ENCODE measurements at regions not wholly inside any gene's neighbourhood (a gene's known extent, or its start where the extent isn't known, plus 50 kb on each side); places are given as distances from the start of the nearest gene placed in this dataset.

- DNase-seq (ENCODE audit: low spot score) (no peak), ATAC-seq (ENCODE audit: insufficient number of reproducible peaks, low FRiP score, low read depth) (no peak)
- H3K4me1 ChIP-seq (ENCODE audit: control insufficient read depth in 1 of 2, low read depth in 2 of 2): no peaks in the 10 kb centered on the region
- TF ChIP-seq, protein P1, sequence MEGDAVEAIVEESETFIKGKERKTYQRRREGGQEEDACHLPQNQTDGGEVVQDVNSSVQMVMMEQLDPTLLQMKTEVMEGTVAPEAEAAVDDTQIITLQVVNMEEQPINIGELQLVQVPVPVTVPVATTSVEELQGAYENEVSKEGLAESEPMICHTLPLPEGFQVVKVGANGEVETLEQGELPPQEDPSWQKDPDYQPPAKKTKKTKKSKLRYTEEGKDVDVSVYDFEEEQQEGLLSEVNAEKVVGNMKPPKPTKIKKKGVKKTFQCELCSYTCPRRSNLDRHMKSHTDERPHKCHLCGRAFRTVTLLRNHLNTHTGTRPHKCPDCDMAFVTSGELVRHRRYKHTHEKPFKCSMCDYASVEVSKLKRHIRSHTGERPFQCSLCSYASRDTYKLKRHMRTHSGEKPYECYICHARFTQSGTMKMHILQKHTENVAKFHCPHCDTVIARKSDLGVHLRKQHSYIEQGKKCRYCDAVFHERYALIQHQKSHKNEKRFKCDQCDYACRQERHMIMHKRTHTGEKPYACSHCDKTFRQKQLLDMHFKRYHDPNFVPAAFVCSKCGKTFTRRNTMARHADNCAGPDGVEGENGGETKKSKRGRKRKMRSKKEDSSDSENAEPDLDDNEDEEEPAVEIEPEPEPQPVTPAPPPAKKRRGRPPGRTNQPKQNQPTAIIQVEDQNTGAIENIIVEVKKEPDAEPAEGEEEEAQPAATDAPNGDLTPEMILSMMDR (IDR thresholded peaks at IDR 0.05): no peak
- no peaks in the 10 kb centered on the region for H3K9me3 ChIP-seq
- no peaks in the 10 kb centered on the region for H3K27me3 ChIP-seq (replicated peaks; ENCODE audit: insufficient read depth)
- H3K36me3 ChIP-seq: no peaks in the 10 kb centered on the region
- H3K4me3 ChIP-seq: no peak overlapping the region
- no peak overlapping the region for H3K27ac ChIP-seq
Measured at GRCh38 chr5:2000591-2000990, 117.9 kb upstream of the IRX4 start.

DNA sequence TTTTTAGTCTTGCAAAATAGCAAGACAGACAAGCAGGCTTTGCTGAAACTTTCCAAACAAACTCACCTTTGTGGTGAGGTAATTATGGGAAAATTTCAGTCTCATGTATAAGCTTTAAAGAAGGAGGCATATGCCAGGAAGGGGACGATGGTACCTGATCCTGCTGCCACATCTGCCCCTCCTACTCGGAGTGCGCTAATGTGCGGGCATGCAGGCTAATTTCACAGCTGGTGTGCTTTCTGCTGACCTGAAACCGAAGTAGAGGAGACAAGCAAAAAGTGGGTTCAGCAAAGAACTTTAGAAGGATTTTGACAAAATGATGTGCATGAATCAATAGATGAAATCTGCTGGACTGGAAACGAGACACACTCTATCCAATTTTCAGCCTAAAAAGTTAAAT, 117.1 kb upstream of the IRX4 start:
- no peaks in the 10 kb centered on the region for H3K27me3 ChIP-seq (replicated peaks; ENCODE audit: insufficient read depth)
- H3K36me3 ChIP-seq: no peaks in the 10 kb centered on the region
- H3K4me3 ChIP-seq: no peak overlapping the region
- H3K9me3 ChIP-seq: no peaks in the 10 kb centered on the region
- TF ChIP-seq, protein P1 (IDR thresholded peaks at IDR 0.05): no peak
- no peaks in the 10 kb centered on the region for H3K4me1 ChIP-seq (ENCODE audit: control insufficient read depth in 1 of 2, low read depth in 2 of 2)
- ATAC-seq (ENCODE audit: insufficient number of reproducible peaks, low FRiP score, low read depth): no peak
- no peak overlapping the region for H3K27ac ChIP-seq
- no peak for DNase-seq (ENCODE audit: low spot score)

DNA sequence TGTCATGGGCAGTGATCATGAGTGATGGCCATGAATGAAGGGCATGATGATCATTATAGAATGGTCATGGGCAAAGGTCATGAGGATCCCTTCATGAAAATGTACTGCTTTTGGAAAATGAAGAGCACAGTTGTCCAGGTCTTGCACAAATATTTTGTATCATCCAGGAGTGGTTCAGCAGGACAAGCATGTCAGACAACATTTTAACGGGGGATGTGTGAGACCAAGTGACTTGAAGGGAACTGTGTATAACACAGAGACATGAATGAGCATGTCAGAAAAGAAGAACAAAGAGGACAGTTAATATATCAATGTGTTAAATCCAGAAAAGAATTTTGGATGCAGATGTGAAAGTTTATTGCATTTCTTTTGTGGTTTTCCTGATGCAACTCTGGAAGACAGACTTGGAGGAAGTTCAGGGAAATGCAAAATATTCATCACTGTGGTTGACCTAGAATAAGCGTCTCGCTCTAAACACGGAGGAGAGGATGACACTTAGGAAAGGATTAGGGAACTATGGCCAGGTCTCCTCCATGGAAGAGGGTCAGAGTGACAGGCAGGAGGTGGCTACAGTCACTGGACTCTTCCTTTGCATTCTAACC, 116.1 kb upstream of the IRX4 start:
- TF ChIP-seq, protein P1 (IDR thresholded peaks at IDR 0.05): no peak
- Histone ChIP-seq H3K9me3 (no peaks in the 10 kb centered on the region), H3K4me3 (no peak overlapping the region), H3K4me1 (ENCODE audit: control insufficient read depth in 1 of 2, low read depth in 2 of 2) (no peaks in the 10 kb centered on the region), H3K27me3 (replicated peaks; ENCODE audit: insufficient read depth) (no peaks in the 10 kb centered on the region), H3K27ac (no peak overlapping the region), H3K36me3 (no peaks in the 10 kb centered on the region)
- no peak for DNase-seq (ENCODE audit: low spot score)
- no peak for ATAC-seq (ENCODE audit: insufficient number of reproducible peaks, low FRiP score, low read depth)

- Histone ChIP-seq H3K27me3 (replicated peaks; ENCODE audit: insufficient read depth) (no peaks in the 10 kb centered on the region), H3K36me3 (no peaks in the 10 kb centered on the region), H3K4me3 (no peak overlapping the region), H3K9me3 (no peaks in the 10 kb centered on the region), H3K4me1 (ENCODE audit: control insufficient read depth in 1 of 2, low read depth in 2 of 2) (no peaks in the 10 kb centered on the region), H3K27ac (no peak overlapping the region)
- DNase-seq (ENCODE audit: low spot score) (no peak), ATAC-seq (ENCODE audit: insufficient number of reproducible peaks, low FRiP score, low read depth) (no peak)
- TF ChIP-seq, protein P1 (IDR thresholded peaks at IDR 0.05): no peak
Measured at GRCh38 chr5:1998348-1998669, 115.6 kb upstream of the IRX4 start.

DNA sequence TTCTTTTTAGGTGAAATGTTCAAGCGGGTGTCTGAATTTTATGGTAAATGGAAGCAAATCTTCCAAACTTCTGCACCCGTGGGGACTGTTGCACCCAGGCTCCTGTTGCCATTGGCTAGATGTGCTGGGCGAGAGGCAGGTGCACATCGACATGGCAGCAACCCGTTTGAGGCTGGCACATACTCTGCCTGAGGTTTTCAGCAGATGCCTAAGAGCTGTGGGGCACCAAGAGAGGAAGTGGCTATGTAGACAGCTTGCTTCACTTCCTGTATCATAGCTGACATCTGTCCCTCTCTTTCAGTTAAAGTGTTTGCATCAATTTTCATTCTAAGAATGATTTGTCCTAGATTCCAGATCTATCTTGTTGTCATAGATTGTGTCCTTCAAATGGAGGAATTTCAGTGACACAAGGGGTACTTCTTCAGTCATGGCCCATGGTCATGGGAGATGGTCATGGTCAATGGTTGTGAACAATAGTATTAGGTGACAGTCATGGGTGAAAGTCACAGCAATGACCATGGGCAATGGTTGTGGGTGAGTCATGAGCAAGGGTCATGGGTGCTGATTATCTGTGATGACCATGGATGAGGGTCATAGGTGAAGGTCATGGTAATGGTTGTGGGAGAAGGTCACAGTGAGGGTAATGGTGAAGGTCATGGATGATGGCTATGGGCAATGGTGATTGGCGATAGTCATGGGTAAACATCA, 115.1 kb upstream of the IRX4 start:
- Histone ChIP-seq H3K27me3 (replicated peaks; ENCODE audit: insufficient read depth) (no peaks in the 10 kb centered on the region), H3K36me3 (no peaks in the 10 kb centered on the region), H3K4me3 (no peak overlapping the region), H3K4me1 (ENCODE audit: control insufficient read depth in 1 of 2, low read depth in 2 of 2) (no peaks in the 10 kb centered on the region), H3K9me3 (no peaks in the 10 kb centered on the region), H3K27ac (no peak overlapping the region)
- DNase-seq (ENCODE audit: low spot score): no peak
- no peak for ATAC-seq (ENCODE audit: insufficient number of reproducible peaks, low FRiP score, low read depth)
- TF ChIP-seq, protein P1 (IDR thresholded peaks at IDR 0.05): no peak
